Smooth muscle cell (in vitro differentiated cells): ENCODE measurements at regions not wholly inside any gene's neighbourhood (a gene's known extent, or its start where the extent isn't known, plus 50 kb on each side); places are given as distances from the start of the nearest gene placed in this dataset.

Experiments
- DNase-seq: peaks from one replicate; lab custom pipeline; 2025; ENCODE audit not compliant: unreplicated experiment; lab: John Stamatoyannopoulos, UW
- H2AFZ ChIP-seq: fragments of 200-600 bp; sonication (generic); 2 replicates; pipeline ENCODE4 v1.6.0; 2016; ENCODE audit warnings: antibody characterized with exemption, low read depth, mild to moderate bottlenecking
- H3F3A ChIP-seq: fragments of 200-600 bp; sonication (generic); 2 replicates; pipeline ENCODE4 v1.6.0; 2017; ENCODE audit warnings: antibody characterized with exemption, low read depth
- H3K27ac ChIP-seq: fragments of 200-600 bp; sonication (generic); 2 replicates; pipeline ENCODE4 v1.5.1; 2016; ENCODE audit warnings: low read depth, mild to moderate bottlenecking
- H3K27me3 ChIP-seq: fragments of 200-600 bp; sonication (generic); 2 replicates; pipeline ENCODE4 v1.6.1; 2016; ENCODE audit warnings: low read depth, mild to moderate bottlenecking
- H3K36me3 ChIP-seq: fragments of 200-600 bp; sonication (generic); 2 replicates; pipeline ENCODE4 v1.5.1; 2016; ENCODE audit warnings: low read depth
- H3K4me1 ChIP-seq: fragments of 200-600 bp; sonication (generic); 2 replicates; pipeline ENCODE4 v1.5.1; 2016; ENCODE audit warnings: low read depth
- H3K4me2 ChIP-seq: fragments of 200-600 bp; sonication (generic); 2 replicates; pipeline ENCODE4 v1.6.0; 2016; ENCODE audit warnings: mild to moderate bottlenecking
- H3K4me3 ChIP-seq: fragments of 200-600 bp; sonication (generic); 2 replicates; pipeline ENCODE4 v1.5.1; 2016; ENCODE audit warnings: mild to moderate bottlenecking
- H3K79me2 ChIP-seq: fragments of 200-600 bp; sonication (generic); 2 replicates; pipeline ENCODE4 v1.6.0; 2016; ENCODE audit warnings: low read depth, mild to moderate bottlenecking
- H3K9ac ChIP-seq: fragments of 200-600 bp; sonication (generic); 2 replicates; pipeline ENCODE4 v1.6.0; 2016; ENCODE audit warnings: low read depth
- H3K9me3 ChIP-seq: fragments of 200-600 bp; sonication (generic); replicated peaks from 2 replicates; pipeline ENCODE4 v1.5.1; 2016; ENCODE audit warnings: low read depth
- H4K20me1 ChIP-seq: fragments of 200-600 bp; sonication (generic); 2 replicates; pipeline ENCODE4 v1.6.0; 2016; ENCODE audit warnings: low read depth
- CTCF ChIP-seq: fragments of 200-600 bp; sonication (generic); IDR thresholded peaks from 2 replicates; pipeline ENCODE4 v1.5.1; 2017; ENCODE audit warnings: borderline replicate concordance, mild to moderate bottlenecking, antibody characterized with exemption; ENCODE audit not compliant: insufficient read depth, poor library complexity, severe bottlenecking
- WGBS: methylation state at CpG from one replicate; pipeline ENCODE4 v1.1.7; 2016; ENCODE audit warnings: low lambda C conversion rate; 5-methylcytosine and 5-hydroxymethylcytosine counted together

GRCh38 chr7:106767498-106768323 is 97.4 kb upstream of the PIK3CG start:
- peak overlapping the region; percentile 81 for H3K27ac ChIP-seq
- H3K79me2 ChIP-seq, result no peaks in the 10 kb centered on the region
- DNase-seq, result no peak
- no peak for TF ChIP-seq CTCF
- H3K36me3 ChIP-seq, result no peaks in the 10 kb centered on the region
- H3K9ac ChIP-seq, result peak overlapping the region; percentile 18
- H4K20me1 ChIP-seq, result no peaks in the 10 kb centered on the region
- peaks cover 18% of the 10 kb centered on the region for H3K4me1 ChIP-seq
- H3K27me3 ChIP-seq, result no peaks in the 10 kb centered on the region
- no peaks in the 10 kb centered on the region for H3K9me3 ChIP-seq
- 31% methylated on average over 8 of the region's 8 CpGs for WGBS
- no peaks in the 10 kb centered on the region for H3F3A ChIP-seq
- peak overlapping the region; percentile 77 for H3K4me2 ChIP-seq
- peak overlapping the region; percentile 11 for H2AFZ ChIP-seq
- no peak overlapping the region for H3K4me3 ChIP-seq

- Histone ChIP-seq H3K36me3 (no peaks in the 10 kb centered on the region), H3K27ac (no peak overlapping the region), H3F3A (no peaks in the 10 kb centered on the region), H2AFZ (no peak overlapping the region), H4K20me1 (no peaks in the 10 kb centered on the region), H3K9ac (no peak overlapping the region), H3K27me3 (no peaks in the 10 kb centered on the region), H3K4me1 (peaks cover 22% of the 10 kb centered on the region), H3K9me3 (no peaks in the 10 kb centered on the region), H3K79me2 (no peaks in the 10 kb centered on the region), H3K4me2 (no peak overlapping the region), H3K4me3 (no peak overlapping the region)
- 90% methylated on average over 4 of the region's 4 CpGs for WGBS
- no peak for DNase-seq
- TF ChIP-seq CTCF, result no peak
Measured at GRCh38 chr7:106768324-106768751, 96.7 kb upstream of the PIK3CG start.

- Histone ChIP-seq H3K9me3 (no peaks in the 10 kb centered on the region), H3K79me2 (no peaks in the 10 kb centered on the region), H3K4me3 (no peak overlapping the region), H3K27ac (peak overlapping the region; percentile 81), H3K4me1 (peaks cover 24% of the 10 kb centered on the region), H3K9ac (no peak overlapping the region), H3K27me3 (no peaks in the 10 kb centered on the region), H3F3A (no peaks in the 10 kb centered on the region), H3K4me2 (no peak overlapping the region), H2AFZ (no peak overlapping the region), H3K36me3 (no peaks in the 10 kb centered on the region), H4K20me1 (no peaks in the 10 kb centered on the region)
- DNase-seq, result no peak
- WGBS, result 26% methylated on average over 2 of the region's 2 CpGs
- no peak for TF ChIP-seq CTCF
Measured at GRCh38 chr7:106770191-106770590, 94.9 kb upstream of the PIK3CG start.
